T1000 (cell line): ENCODE measurements at regions not wholly inside any gene's neighbourhood (a gene's known extent, or its start where the extent isn't known, plus 50 kb on each side); places are given as distances from the start of the nearest gene placed in this dataset.
"Not testable (repeated sequence)": the region's sequence is repeated elsewhere in the genome, so short reads cannot be mapped to it uniquely, and the experiment has no call there.

Experiments used
- DNase-seq: peaks from one replicate; lab custom pipeline; 2025; ENCODE audit warnings: mixed read lengths; lab: John Stamatoyannopoulos, UW

- no peak for DNase-seq
Measured at GRCh38 chr5:142259758-142260157, 65.1 kb downstream of the SPRY4 start.

DNA sequence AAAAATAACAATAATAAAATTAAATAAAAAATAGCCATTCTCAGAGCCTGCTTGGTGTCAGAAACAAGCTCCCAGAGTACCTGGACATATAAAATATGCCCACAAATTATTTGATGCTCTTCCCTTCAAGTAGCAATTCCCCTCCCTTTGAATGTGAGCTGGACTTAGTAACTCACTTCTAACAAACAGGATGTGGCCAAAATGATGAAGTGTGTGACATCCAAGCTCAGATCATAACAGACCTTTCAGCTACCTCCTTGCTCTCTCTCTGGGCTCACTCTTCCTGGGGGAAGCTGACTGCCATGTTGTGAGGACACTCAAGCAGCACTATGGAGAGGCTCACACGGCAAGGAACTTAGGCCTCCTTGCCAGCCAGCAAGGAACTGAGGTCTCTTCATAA is 69.0 kb downstream of the SPRY4 start:
- DNase-seq, result no peak

DNA sequence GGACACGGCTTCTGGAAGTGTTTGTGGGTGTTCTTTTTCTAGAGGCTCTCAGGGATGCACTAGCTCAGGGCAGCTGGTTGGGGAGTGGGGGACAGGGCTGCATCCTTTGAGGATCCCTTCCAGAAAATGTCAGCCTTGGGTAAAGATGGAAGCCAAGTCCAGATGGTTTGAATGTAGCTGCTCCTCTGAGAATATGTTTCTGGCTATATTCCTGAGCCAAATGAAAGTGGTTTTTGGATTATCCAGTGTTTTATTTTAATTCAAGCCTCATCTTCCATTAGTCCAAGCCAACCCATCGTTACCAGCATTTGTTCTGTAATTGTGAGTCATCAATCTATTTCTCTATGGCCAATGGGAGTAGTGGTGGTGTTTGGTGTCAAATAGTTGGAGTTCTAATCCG is 70.4 kb downstream of the SPRY4 start:
- no peak for DNase-seq

DNA sequence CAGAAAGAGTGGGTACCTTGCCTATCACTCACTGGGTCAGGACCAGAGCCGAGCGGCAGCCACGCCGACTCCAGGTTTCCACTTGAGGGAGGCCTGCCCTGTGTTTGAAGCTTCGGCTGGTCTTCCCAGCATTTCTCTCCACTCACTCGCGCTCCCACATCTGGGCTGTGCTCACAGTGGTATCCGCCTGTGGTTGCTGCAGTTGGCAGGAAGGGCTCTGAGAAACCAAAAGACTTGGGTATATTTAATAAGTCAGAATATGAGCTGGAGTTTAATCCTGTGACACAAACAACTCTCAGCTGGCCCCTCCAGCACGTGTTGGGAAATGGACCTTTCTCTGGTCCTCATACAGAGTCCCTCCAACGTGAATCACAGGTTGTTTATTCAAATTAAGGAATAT is 70.9 kb downstream of the SPRY4 start:
- no peak for DNase-seq

- DNase-seq, result no peak
Measured at GRCh38 chr5:142250119-142250518, 74.7 kb downstream of the SPRY4 start.

- DNase-seq, result no peak
Measured at GRCh38 chr5:142248853-142249462, 75.9 kb downstream of the SPRY4 start.

DNA sequence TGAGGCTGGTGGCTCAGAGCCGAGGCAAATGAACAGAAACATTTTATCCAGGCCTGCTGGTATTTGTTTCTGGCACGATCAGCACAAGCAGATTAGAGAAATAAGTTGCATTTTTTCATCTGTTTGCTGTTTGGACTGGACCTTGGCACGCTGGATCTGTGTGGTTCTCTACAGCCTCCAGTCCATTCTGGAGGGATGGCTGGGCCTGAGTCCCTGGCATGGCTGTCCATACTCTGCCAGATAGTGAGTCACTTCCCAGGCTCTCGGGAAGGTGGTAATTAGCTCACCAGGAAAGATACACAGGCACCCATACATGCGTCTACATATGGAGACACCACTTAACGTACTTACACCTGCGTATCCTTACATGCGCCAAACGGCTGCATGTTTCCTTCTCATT is 78.6 kb downstream of the SPRY4 start:
- no peak for DNase-seq

- no peak for DNase-seq
Measured at GRCh38 chr5:142245786-142246185, 79.0 kb downstream of the SPRY4 start.

- no peak for DNase-seq
Measured at GRCh38 chr5:142244440-142244839, 80.4 kb downstream of the SPRY4 start.

- no peak for DNase-seq
Measured at GRCh38 chr5:142242272-142242671, 82.5 kb downstream of the SPRY4 start.

DNA sequence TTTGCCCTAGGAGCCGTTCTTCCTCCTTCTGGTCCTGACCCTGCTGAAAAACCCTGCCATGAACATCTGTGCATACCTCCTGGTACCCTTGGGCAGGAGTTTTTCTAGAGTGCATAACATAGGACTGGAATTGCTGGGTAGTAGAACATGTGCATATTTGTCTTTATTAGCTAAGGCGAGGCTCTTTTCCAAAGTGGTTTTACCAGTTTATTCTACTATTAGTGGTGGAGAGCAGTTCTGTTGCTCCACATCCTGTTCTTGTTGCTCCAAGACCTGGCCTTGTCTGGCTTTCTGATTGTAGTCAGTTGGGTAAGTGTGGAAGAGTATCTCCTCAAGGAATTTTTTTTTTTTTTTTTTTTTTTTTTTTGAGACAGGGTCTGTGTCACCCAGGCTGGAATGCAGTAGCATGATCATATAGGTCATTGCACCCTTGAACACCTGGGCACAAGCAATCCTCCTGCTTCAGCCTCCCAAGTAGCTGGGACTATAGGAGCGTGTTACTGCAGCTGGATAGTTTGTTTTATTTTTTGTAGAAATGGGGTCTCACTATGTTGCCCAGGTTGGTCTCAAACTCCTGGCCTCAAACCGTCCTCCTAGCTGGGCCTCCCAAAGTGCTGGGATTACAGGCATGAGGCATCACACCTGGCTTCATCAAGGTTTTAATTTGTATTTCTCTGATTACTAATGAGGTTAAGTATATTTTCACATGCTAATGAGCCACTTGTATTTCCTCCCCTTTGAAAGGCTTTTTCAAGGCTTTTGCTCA is 85.2 kb downstream of the SPRY4 start:
- no peak for DNase-seq

DNA sequence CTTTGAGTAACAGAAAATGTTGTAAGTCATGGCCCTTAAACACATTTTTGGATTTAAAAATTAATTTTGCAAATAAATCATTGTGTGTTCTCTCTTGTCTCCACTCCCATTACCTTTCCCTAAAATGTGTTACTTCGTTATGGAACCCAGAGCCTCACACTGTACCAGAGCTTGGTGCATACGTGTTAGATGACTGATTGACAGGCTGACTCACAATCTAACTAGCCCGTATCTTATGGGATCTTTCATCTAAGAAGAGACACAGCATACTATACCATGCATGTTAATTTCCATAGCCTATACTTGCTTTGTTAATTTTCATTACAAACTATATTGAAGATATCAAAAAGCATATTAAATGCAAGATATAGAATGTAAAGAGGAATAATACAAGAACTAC is 87.1 kb downstream of the SPRY4 start:
- DNase-seq, result no peak

DNA sequence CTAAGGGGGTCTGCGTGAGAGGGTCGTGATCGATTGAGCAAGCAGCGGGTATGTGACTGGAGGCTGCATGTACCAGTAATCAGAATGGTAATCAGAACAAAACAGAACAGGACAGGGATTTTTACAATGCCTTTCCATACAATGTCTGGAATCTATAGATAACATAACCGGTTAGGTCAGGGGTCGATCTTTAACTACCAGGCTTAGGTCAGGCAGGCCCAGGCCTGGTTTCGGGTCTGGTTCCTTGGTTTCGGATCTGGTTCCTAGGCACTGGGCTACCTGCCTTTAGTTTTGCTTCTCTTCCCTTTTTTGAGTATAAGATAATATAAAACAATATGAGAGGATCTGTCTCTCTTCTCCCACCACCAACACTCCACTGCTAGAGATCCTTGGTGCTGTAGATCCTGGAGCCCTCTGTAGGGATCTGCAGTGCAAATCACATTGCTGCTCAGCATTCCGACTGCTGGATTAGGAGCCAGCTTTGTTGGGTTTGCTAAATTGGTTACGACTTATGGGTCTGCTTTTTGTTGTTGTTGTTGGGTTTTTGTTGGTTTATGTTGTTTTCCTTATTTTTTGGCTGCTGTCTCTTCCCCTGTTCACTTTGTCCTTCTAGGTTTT is 88.0 kb downstream of the SPRY4 start:
- DNase-seq, result not testable (repeated sequence)

DNA sequence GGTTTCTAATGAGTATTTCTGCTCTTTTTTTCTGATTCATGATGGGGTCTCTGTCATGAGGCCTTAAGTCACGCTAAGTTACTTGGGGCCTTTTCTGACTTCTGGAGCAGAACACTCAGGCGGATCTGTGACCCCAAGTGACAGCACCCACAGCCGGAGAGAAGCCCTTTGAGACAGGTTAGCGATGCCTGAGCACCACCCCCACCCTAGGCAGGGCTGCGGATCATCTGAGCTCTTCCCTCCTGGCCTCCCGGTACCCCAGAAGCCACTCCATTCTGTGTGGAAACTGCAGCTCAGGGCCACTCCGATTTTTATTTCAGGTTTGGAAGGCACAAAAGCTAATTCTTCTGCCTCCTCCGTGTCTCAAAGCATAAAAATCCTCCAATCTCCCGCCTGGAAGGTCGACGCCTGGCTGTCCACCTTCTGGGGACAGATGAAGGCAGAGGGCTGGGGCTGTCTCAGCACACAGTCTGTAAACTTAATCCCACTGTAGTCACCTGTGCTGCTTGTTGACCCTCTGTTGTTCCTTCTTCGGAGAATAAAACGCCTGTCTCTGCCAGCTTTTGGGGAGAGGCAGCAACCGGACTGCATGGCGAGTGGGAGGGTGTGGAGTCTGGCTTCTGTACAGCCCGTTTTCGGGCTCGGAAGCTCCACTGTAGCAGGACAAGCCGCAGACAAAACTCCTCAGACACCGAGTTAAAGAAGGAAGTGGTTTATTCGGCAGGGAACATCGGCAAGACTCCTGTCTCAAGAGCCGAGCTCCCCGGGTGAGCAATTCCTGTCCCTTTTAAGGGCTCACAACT is 88.8 kb downstream of the SPRY4 start:
- DNase-seq, result no peak

- no peak for DNase-seq
Measured at GRCh38 chr5:142235050-142235797, 89.6 kb downstream of the SPRY4 start.

DNA sequence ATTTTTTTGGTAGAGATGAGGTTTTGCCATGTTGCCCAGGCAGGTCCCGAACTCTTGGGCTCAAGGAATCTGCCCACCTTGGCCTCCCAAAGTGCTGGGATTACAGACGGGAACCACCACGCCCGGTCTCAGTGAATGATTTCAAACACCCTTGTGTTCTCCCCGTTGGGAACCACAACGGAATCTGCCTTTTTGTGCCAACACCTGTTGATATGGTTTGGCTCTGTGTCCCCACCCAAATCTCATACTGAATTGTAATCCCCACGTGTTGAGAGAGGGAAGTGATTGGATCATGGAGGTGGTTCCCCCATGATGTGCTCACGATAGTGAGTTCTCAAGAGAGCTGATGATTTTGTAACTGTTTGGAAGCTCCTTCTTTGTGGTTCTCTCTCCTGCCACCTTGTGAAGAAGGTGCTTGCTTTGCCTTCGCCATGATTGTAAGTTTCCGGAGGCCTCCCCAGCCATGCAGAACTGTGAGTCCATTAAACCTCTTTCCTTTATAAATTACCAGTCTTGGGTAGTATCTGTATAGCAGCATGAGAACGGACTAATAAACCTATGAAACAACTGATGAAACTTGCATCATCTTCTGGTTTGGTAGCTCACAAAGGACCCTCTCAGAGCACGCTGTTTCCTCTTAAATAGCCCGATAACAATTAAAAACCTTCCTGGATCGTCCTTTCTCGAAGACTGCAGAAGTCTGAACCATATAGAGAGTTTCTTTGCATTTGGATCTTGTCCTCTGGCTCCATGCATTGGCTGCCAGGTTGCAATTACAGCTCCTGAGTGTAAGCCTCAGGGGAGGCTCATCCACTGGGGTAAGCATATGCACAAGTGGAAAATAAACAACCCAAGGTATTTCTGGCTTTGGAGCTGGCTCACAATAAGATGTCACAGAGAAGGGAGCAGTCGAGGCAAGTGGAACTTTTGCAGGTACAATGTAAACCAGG is 91.5 kb downstream of the SPRY4 start:
- no peak for DNase-seq

- DNase-seq, result not testable (repeated sequence)
Measured at GRCh38 chr5:142230949-142231348, 93.9 kb downstream of the SPRY4 start.

DNA sequence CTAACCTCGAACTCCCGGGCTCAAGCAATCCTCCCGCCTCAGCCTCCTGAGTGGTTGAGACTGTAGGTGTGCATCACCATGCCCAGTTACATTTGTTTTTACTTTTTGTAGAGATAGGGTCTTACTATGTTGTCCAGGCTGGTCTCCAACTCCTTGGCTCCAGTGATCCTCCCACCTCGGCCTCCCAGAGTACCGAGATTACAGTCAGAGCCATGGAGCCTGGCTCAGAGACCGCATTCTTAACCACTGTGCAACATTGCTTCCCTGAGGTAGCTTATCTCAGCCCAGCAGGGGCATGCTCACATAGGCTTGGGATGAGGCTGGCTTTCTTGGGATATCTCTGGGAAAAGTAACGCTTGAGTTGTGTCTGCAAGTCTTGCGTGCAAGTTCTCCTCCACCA is 99.7 kb downstream of the SPRY4 start:
- DNase-seq, result no peak

DNA sequence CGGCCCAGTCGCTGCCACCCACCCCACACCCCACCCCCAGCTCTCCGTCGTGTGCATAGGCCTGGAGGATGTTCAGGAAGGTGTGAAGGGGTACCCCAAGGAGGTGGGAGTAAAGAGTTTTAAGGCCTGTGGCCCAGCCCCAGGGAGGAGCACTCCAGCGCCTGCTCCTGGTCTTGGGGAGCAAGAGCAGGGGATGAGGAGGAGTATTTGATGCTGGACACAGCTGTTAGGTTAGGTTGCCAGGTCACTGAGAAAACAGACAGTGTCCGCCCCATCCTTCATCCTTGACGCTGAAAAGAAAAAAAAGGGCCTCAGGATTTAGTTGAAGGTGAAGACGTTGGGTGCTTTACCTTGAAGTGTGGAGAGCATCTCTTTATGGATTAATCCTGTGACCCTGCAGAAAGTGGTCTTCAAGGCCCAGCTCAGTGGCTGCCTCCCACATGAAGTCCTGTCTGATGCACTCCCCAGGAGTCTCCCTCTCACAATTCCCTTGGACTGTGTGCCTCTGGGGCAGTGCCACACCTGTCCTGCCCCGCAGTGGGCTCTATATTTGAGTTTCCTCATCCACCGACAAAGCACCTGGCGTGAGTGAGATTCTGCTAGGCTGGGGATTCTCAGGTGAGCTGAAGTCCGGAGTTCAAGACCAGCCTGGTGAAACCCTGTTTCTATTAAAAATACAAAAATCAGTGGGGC is 101.8 kb downstream of the SPRY4 start:
- no peak for DNase-seq

DNA sequence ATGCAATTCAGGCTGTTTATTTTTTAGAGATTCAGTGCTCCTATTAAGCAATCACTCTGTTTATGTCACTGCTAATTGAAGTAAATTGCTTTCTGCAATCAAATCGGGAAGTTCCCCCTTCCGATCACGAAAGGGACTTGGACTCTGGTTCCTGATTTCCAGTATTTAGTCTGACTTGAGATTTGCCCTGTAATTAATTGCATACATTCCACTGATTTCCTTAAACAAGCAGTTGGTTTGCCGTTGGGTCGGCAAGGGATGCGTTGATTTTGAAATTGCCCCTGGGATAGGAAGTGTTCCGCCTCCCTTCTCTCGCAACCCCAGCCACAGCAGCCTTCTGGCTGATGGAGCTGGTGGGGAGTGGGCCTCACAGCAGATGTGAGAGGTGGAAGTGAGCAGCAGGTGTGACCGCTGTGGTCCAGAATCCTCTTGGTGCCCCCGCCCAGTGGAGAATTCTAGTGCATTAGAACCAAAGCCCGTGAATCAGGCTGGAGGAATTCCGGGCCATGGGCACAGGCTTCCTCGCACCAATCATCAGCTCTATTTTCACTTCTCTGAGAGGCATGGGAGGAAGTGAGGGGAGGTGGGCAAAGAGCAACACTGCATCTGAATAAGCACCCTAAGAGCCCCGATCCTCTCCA is 102.5 kb downstream of the SPRY4 start:
- no peak for DNase-seq
